ENCODE measurements at regions not wholly inside any gene's neighbourhood (a gene's known extent, or its start where the extent isn't known, plus 50 kb on each side); places are given as distances from the start of the nearest gene placed in this dataset.

DNA sequence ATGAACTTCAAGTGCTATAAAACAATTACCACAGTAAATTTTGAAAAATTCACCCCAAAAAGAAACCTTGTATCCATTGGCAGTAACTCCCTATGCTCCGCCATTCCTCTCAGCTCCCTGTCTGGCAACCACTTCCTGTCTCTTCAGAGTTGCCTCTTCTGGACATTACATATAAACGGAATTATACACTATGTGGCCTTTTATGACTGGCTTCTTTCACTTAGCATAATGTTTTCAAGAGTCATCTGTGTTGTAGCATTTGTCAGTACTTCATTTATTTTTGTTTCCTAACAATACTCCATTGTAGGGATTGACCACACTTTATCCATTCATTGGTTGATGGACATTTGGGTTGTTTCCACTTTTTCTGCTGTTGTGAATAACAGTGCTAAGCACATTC lies 50.1 kb downstream of the CEP43 start:
- TF ChIP-seq, protein P1, sequence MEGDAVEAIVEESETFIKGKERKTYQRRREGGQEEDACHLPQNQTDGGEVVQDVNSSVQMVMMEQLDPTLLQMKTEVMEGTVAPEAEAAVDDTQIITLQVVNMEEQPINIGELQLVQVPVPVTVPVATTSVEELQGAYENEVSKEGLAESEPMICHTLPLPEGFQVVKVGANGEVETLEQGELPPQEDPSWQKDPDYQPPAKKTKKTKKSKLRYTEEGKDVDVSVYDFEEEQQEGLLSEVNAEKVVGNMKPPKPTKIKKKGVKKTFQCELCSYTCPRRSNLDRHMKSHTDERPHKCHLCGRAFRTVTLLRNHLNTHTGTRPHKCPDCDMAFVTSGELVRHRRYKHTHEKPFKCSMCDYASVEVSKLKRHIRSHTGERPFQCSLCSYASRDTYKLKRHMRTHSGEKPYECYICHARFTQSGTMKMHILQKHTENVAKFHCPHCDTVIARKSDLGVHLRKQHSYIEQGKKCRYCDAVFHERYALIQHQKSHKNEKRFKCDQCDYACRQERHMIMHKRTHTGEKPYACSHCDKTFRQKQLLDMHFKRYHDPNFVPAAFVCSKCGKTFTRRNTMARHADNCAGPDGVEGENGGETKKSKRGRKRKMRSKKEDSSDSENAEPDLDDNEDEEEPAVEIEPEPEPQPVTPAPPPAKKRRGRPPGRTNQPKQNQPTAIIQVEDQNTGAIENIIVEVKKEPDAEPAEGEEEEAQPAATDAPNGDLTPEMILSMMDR (conservative IDR thresholded peaks at IDR 0.05; ENCODE audit: low read length), result no peak
- TF ChIP-seq EZH2phosphoT487 (IDR thresholded peaks at IDR 0.05; ENCODE audit: borderline replicate concordance, low read depth, low read length), result no peak

All from OCI-LY7 (cell line).